ENCODE measurements at regions not wholly inside any gene's neighbourhood (a gene's known extent, or its start where the extent isn't known, plus 50 kb on each side); places are given as distances from the start of the nearest gene placed in this dataset.

- no peak for TF ChIP-seq EZH2 (IDR thresholded peaks at IDR 0.05; ENCODE audit: borderline replicate concordance, low read length)
- no peak for TF ChIP-seq CTCF (conservative IDR thresholded peaks at IDR 0.05 in 1 of 2, IDR thresholded peaks at IDR 0.05 in 1 of 2; ENCODE audit: extremely low read depth in 1 of 2, insufficient read depth in 1 of 2, low read depth in 1 of 2, low read length in 2 of 2)
These were observed 187.5 kb upstream of the C21orf91 start for GRCh38 chr21:18006691-18007090.

Data from mammary epithelial cell (primary cell).